ENCODE measurements at regions not wholly inside any gene's neighbourhood (a gene's known extent, or its start where the extent isn't known, plus 50 kb on each side); places are given as distances from the start of the nearest gene placed in this dataset.

DNA sequence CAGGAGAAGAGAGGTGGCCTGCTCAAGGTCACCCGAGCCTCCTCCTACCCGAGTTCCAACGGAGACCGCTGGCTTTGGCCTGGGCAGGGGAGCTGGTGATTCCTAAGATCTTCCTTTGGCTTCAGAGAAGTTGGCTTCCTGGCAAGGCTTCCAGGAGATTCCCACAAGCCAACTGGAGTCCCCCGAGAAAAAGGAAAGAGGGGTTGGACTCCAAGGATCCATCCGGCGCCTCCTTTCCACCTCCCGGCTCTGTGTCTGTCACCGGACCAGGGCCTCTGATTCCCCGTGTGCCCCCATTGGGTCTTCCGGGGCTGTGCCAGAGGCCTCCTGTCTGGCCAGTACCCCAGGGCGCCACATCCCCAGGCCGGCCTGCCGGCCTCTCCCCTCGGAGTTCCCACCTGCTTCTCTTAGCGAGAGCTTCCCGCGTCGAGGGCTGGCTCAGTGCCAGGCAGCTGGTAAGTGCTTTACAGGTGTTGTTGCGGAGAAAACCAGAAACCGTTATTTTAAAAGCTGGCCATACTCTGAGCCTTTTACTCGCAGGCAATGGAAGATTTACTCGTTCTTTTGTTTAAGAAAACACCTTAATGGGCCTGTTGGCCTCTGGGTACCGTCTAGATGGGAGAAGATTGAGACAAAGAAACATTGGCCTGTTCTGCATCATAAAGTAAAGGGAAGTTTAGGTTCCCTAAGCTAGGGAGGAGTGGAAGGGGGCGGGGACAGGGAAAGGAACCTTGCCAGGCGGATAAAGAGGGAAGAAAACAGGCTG, 258.4 kb upstream of the SDK2 start (continued):
- TF ChIP-seq POLR2AphosphoS2 (IDR thresholded peaks at IDR 0.05; ENCODE audit: low read depth, low read length): no peak

- in situ Hi-C loops (cut with HindIII; ENCODE audit: extremely low pct_ligation_motif_present, low pct_unique_long_range_greater_than_20kb): no loop called here
- ChIA-PET POLR2A (interaction anchor here (0.6 kb wide), 1 partner anchor 34 kb away, joined by 4 read pairs; no protein-coding TSS in a partner anchor), CTCF (ENCODE audit: low intra/inter-chr PET ratio, low total read pairs) (no interaction called here)
- DNase-seq (ENCODE audit: low spot score) (no peak), ATAC-seq (no peak), FAIRE-seq (no peak)
- no TSS peak for BruUV-seq (replicated peaks)
- H3K9me3 ChIP-seq (ENCODE audit: low read length): no peaks in the 10 kb centered on the region
- H4K20me1 ChIP-seq (ENCODE audit: insufficient read depth, low read length): no peaks in the 10 kb centered on the region
- TF ChIP-seq TMF1 (CRISPR knock-in tag; IDR thresholded peaks at IDR 0.05; ENCODE audit: low read depth) (no peak), KLF9 (CRISPR knock-in tag; IDR thresholded peaks at IDR 0.05; ENCODE audit: low read depth) (no peak), ZNF256 (CRISPR knock-in tag; conservative IDR thresholded peaks at IDR 0.05) (no peak), PHF5A (CRISPR knock-in tag; IDR thresholded peaks at IDR 0.05; ENCODE audit: low read depth, unreplicated experiment) (no peak), HMG20A (CRISPR knock-in tag; IDR thresholded peaks at IDR 0.05; ENCODE audit: borderline replicate concordance) (no peak), ZSCAN9 (CRISPR knock-in tag; IDR thresholded peaks at IDR 0.05; ENCODE audit: borderline replicate concordance) (no peak), GMEB1 (CRISPR knock-in tag; IDR thresholded peaks at IDR 0.05; ENCODE audit: borderline replicate concordance) (no peak)
- intact Hi-C loops (cut with micrococcal nuclease; ENCODE audit: unreplicated experiment): no loop called here
- H3K9ac ChIP-seq (ENCODE audit: insufficient read depth, low read depth, low read length): no peak overlapping the region
- H2AFZ ChIP-seq (ENCODE audit: low read length): no peak overlapping the region
- H3K79me2 ChIP-seq (ENCODE audit: insufficient read depth, low read length): no peaks in the 10 kb centered on the region
- H3K36me3 ChIP-seq (replicated peaks in 1 of 2; ENCODE audit: control insufficient read depth in 1 of 2, insufficient read depth in 2 of 2, low read length in 2 of 2): no peaks in the 10 kb centered on the region
- no peak overlapping the region for H3K4me3 ChIP-seq (replicated peaks in 1 of 3; ENCODE audit: insufficient read depth in 1 of 3, low read depth in 2 of 3, low read length in 3 of 3)
- 19% methylated on average over 18 of the region's 18 CpGs for WGBS (ENCODE audit: low lambda C conversion rate)
- no peaks in the 10 kb centered on the region for H3K4me1 ChIP-seq (ENCODE audit: insufficient read depth, low read length)
- H3K4me2 ChIP-seq (ENCODE audit: low read depth, low read length): no peak overlapping the region
- H3K27me3 ChIP-seq (ENCODE audit: control insufficient read depth in 1 of 2, insufficient read depth in 2 of 2, low read length in 2 of 2): peaks cover 0 to 27% of the 10 kb centered on the region in 2 experiments; a peak in 1 of 5 replicates
- H3K27ac ChIP-seq (ENCODE audit: extremely low read length, insufficient read depth, low read length): no peak overlapping the region
Measured at GRCh38 chr17:73906896-73907870, 262.9 kb upstream of the SDK2 start.

All from HepG2 (cell line).